IgD-negative memory B cell (primary cell): ENCODE measurements at regions not wholly inside any gene's neighbourhood (a gene's known extent, or its start where the extent isn't known, plus 50 kb on each side); places are given as distances from the start of the nearest gene placed in this dataset.
"Not testable (repeated sequence)": the region's sequence is repeated elsewhere in the genome, so short reads cannot be mapped to it uniquely, and the experiment has no call there.

Source experiments
- H3K27ac Mint-ChIP-seq, 3 donors: one replicate each; pipeline ENCODE4 v1.8.0; 2020 to 2022; ENCODE audit warnings: mild to moderate bottlenecking in 3 of 3, mixed read lengths in 3 of 3, moderate library complexity in 1 of 3
- H3K27me3 Mint-ChIP-seq: one replicate; pipeline ENCODE4 v1.8.0; 2021; ENCODE audit warnings: mixed read lengths
- H3K36me3 Mint-ChIP-seq: one replicate; pipeline ENCODE4 v1.8.0; 2020; ENCODE audit warnings: mild to moderate bottlenecking, mixed read lengths
- H3K4me1 Mint-ChIP-seq, 3 donors: one replicate each; pipeline ENCODE4 v1.8.0; 2020 to 2022; ENCODE audit warnings: mixed read lengths in 3 of 3, mild to moderate bottlenecking in 1 of 3
- H3K4me3 Mint-ChIP-seq, 4 donors: one replicate each; pipeline ENCODE4 v1.8.0; 2020 to 2022; ENCODE audit warnings: mild to moderate bottlenecking in 4 of 4, mixed read lengths in 4 of 4, moderate library complexity in 3 of 4
- H3K9me3 Mint-ChIP-seq, 3 donors: one replicate each; pipeline ENCODE4 v1.8.0; 2020 to 2021; ENCODE audit warnings: mixed read lengths in 3 of 3, mild to moderate bottlenecking in 1 of 3

DNA sequence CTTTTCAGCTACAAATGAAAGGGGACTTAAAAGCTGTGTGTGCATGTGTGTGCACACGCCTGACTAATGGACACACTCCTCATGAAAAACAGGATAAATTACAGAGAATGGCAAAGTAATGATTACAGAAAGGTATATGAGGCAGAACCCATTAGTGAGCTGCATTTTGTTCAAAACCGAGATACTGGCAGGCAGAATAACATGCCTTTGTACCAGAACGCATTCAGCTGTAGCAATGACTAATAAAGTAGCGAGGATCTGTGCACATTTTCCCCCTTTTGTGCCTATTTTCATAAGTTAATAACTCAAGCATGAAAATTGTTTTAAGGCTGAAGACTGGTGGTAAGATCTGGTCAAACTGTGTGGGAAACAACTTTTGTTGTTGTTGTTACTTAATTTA lies 165.7 kb upstream of the PLGLB2 start:
- not testable (repeated sequence) for H3K4me3 Mint-ChIP-seq, H3K27me3 Mint-ChIP-seq, H3K4me1 Mint-ChIP-seq, H3K9me3 Mint-ChIP-seq, H3K27ac Mint-ChIP-seq, H3K36me3 Mint-ChIP-seq

DNA sequence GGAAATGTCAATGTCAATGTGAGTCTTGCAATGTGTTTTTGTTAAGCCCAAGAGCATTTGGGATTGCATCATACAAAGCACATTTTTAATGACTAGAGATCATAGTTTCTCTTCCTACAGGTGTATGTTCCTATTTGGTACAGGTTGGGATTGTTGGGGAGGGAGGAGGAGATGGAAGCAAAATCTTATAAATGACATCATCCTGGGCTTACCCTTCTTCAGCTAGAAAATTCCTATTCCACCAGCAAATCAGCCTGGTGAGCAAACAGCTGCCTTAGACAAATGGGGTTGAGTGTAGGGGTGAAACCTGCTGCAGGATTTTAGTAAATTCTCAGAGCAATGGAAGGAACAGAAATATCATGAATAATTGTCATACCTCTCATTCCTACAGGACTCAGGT lies 165.3 kb upstream of the PLGLB2 start:
- not testable (repeated sequence) for H3K36me3 Mint-ChIP-seq, H3K4me1 Mint-ChIP-seq, H3K9me3 Mint-ChIP-seq, H3K27ac Mint-ChIP-seq, H3K27me3 Mint-ChIP-seq, H3K4me3 Mint-ChIP-seq

DNA sequence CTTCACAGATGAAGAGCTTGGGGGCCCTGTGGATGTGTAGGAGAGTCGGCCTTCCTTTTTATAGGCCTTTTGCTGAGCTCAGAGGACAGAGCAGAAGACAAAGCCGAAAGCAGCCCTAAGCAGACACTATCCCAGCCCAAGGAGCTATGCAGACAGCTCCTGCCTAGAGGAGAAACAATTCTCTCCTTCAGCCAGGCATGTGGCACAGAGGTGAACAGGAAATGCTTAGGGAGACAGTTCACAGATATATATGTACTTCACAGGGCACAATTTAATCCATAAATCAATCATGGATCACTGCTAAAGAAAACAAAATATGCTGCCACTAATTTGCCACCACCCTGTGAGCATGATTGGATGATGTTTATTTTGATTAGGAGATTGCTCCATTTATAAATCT lies 164.5 kb upstream of the PLGLB2 start:
- not testable (repeated sequence) for H3K27ac Mint-ChIP-seq, H3K4me1 Mint-ChIP-seq, H3K27me3 Mint-ChIP-seq, H3K9me3 Mint-ChIP-seq, H3K4me3 Mint-ChIP-seq, H3K36me3 Mint-ChIP-seq

DNA sequence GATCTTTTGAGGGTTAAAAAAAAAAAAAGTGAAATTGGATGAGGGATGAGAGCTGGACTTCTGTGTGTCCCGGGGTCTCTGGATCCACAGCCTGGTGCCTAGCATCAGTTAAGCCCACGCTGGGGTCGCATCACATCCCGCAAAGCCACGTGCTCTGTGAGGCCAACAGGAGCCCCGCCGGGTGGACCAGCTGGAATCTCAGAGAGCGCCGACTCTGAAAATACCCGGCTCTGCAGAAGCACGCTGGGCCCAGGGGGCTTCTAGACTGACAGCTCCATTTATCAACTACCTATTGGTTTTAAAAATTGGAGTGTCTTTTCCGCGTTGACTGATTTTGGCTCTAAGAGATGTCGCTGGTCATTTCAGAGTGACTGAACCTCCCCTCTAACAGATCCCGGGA lies 164.1 kb upstream of the PLGLB2 start:
- H3K4me1 Mint-ChIP-seq, H3K4me3 Mint-ChIP-seq, H3K36me3 Mint-ChIP-seq, H3K9me3 Mint-ChIP-seq, H3K27ac Mint-ChIP-seq, H3K27me3 Mint-ChIP-seq: not testable (repeated sequence)

DNA sequence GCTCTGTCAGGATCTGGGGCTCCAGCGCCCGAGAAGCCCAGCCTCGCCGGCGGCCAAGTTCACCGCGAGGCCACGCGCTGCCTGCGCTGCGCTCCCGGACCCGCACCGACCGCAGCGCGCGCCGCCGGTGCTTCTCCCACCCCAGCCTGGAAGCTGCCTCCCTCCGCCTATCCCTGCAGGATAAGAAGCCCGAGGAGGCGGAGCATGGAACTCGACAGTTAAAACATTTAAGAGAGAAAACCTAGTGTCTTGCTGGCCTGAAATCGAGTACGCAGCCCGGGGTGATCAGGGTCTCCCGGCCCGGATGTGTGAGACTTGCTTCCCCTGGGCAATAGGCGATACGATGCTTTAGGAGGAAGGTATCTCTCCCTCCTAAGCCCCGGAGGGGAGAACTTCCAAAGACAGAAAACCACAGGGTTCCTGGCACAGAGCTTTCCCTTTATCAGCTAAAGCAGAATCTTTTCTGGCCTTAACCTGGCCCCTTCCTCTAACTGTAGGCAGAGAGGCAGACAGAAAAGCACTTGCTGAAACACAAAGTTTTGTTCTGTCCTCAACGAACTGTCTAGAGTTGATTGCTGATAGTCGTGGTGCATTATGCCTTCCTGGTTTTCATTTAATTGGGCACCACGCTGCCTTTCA lies 163.5 kb upstream of the PLGLB2 start:
- H3K4me3 Mint-ChIP-seq, H3K27me3 Mint-ChIP-seq, H3K4me1 Mint-ChIP-seq, H3K36me3 Mint-ChIP-seq, H3K27ac Mint-ChIP-seq, H3K9me3 Mint-ChIP-seq: not testable (repeated sequence)

DNA sequence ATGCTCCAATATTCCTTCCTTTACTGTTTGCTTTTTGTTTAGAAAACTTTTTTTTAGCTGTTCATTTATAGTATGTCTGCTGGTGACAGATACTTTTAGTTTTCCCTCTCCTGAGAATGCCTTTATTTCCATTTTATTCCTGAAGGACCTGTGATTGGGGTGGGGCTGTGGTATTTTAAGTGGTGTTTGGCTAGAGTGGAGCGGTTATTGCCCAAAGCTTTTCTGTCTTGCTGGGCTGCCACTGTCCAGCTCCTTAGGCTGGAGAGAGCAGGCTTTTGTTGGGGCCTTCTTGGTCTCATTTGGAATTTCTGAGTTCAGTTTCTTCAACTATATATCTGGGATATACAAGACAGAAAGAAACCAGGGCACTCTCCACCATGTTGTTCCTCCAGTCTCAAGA lies 160.0 kb upstream of the PLGLB2 start:
- H3K4me1 Mint-ChIP-seq, H3K27ac Mint-ChIP-seq, H3K27me3 Mint-ChIP-seq, H3K9me3 Mint-ChIP-seq, H3K4me3 Mint-ChIP-seq, H3K36me3 Mint-ChIP-seq: not testable (repeated sequence)

DNA sequence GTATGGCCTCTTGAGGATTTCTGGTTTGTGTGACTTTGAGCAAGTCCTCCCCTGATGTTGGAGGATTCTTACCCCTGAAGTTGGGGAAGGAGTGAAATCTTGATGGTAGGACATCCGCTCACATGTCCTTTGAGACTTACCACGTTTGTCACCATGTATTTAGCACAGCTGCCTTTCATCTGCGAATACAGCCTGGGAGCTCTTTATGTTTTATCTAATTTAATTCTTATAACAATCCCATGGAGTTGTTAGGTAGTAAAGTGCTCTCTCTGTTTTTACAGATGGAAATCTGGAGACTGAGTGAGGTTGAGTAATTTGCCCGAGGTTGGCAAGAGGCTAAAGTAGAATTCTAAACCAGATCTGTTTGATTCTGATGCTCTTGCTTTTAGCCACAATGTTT lies 154.9 kb upstream of the PLGLB2 start:
- not testable (repeated sequence) for H3K36me3 Mint-ChIP-seq, H3K9me3 Mint-ChIP-seq, H3K4me3 Mint-ChIP-seq, H3K4me1 Mint-ChIP-seq, H3K27ac Mint-ChIP-seq, H3K27me3 Mint-ChIP-seq

DNA sequence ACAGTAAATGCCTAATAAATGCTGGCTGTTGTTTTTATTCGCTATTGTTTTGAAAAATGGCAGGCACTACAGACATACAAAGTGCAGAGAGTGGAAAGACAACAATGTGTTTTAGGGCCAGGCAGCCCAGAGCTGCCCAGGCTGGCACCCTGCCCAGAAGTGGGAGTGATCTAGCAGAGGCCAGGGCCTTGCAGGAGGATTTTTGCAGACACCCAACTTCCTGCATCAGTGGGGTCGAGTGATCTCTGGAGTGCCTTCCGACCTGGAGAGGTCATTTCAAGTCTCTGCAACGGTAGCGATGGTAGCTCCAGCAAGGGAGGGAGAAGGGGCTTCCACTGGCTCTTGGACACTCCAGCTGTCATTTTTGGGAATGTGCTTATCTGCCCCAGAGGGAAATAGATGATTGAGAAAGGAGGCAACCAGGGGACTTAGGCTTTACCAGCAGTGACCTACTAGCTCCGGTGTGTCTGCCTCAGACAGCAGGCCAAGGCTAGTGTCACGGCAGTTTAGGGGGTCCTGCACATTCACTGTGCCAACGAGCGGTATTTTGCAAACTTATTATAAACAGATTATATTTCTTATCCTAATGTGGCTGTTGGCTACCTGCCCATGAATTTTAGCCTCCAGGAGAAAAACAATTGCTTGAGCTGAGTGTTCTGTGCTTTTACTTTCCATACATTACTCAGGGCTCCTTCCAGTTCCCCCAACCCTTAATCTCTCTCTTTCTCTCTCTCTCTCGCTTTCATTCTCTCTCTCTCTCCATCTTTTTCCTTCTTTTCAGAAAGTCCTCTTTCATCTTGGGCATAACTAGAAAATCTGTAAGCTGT lies 153.9 kb upstream of the PLGLB2 start:
- H3K27ac Mint-ChIP-seq, H3K9me3 Mint-ChIP-seq, H3K4me1 Mint-ChIP-seq, H3K4me3 Mint-ChIP-seq, H3K27me3 Mint-ChIP-seq, H3K36me3 Mint-ChIP-seq: not testable (repeated sequence)

DNA sequence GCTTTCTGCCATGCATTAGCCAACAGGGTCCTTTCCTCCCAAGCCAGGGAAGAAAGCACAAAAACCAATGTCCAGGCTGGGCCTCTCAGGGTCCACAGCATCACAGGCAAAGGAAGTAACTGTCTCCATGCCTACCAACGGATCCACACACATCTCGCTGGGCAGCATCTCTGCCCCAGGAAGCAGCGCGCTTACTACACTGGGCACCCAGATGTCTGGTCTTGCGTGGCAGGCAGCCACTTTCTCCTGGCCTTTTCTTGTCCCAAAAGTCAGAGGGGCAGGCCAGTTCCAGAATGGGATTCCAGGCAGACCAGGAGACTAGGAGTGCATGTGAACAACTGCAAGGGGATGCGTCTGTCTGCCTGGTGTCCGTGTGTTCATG lies 153.3 kb upstream of the PLGLB2 start:
- not testable (repeated sequence) for H3K27me3 Mint-ChIP-seq, H3K9me3 Mint-ChIP-seq, H3K4me3 Mint-ChIP-seq, H3K36me3 Mint-ChIP-seq, H3K27ac Mint-ChIP-seq, H3K4me1 Mint-ChIP-seq

DNA sequence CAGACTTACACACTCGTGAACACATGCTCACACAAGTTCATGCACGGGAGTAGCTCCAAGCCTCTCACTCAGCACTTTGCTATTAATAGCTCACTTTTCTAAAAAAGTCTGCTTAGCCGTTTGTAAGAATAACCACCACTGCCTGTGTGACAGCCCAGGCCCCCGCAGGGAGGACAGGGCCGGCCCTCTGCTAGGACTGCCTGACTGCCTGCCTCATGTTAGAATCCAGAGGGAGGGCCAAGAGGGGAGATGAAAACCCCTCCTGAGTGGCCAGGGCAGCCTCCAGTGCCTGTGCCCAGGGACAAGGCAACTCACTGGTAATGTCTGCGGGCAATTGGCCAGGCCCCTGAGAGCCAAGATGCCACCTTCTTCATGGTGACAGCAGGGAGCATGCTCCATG lies 152.9 kb upstream of the PLGLB2 start:
- not testable (repeated sequence) for H3K9me3 Mint-ChIP-seq, H3K27me3 Mint-ChIP-seq, H3K4me1 Mint-ChIP-seq

DNA sequence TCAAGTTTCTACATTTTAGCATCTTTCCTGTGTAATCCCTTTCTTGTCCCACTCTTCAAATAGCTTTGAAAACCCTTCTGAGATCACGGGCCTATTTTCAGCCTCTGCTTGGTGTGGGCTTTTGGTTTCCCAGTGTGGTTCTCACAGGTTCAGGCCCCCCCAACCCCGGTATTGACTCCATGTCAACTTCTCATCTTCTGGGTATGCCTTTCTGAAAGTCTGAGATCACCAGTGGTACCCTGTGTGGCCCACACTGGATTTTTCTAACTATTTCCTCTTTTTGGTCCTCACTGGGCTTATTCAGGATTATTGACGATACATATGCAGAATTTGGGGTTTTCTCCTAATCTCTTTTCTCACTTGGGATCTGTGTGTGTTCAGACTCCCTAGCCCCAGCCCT lies 146.9 kb upstream of the PLGLB2 start:
- H3K27me3 Mint-ChIP-seq, H3K9me3 Mint-ChIP-seq, H3K27ac Mint-ChIP-seq, H3K4me1 Mint-ChIP-seq, H3K36me3 Mint-ChIP-seq, H3K4me3 Mint-ChIP-seq: not testable (repeated sequence)

More for the DNA sequence above, 152.9 kb upstream of the PLGLB2 start:
- not testable (repeated sequence) for H3K4me3 Mint-ChIP-seq, H3K27ac Mint-ChIP-seq, H3K36me3 Mint-ChIP-seq

DNA sequence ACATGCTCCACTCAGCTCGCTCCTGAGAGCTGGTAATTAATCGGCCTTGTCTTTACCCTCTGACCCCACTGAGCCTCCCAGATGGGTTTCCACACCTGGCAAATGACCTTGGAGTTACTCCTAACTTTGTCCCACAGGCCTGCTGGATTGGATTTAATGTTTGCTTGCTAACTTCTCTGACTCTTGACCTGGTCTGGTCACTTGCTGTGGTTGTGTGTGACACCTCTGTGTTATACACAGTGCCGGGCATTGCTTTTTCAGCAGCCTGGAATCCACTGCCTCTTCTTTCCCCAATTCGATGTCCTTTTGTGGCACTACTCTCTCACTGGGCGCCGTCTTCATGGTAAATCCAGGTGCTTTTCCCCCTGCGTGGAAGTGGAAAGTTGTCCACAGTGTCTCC lies 145.8 kb upstream of the PLGLB2 start:
- H3K27ac Mint-ChIP-seq, H3K9me3 Mint-ChIP-seq, H3K27me3 Mint-ChIP-seq, H3K4me3 Mint-ChIP-seq, H3K4me1 Mint-ChIP-seq, H3K36me3 Mint-ChIP-seq: not testable (repeated sequence)

DNA sequence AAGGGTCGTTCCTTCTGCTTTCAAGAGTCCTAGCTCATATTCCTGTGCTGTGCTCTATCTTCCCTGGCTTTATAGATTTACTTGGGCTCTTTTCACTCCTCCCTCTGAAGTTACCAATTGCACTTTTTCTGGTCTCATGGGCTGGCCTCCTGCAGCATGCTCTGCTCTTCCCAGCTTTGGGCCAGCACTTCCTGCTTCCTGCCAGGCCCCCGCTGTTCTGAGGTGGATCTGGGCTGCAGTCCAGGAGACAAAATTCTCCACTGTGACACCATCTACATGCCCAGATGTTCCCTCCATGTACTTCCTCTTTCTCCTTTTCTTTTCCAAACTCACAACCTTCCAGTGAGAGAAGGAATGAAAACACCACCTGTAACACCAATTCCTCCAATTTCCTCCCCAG lies 145.2 kb upstream of the PLGLB2 start:
- H3K4me1 Mint-ChIP-seq, H3K27ac Mint-ChIP-seq: not testable (repeated sequence)

DNA sequence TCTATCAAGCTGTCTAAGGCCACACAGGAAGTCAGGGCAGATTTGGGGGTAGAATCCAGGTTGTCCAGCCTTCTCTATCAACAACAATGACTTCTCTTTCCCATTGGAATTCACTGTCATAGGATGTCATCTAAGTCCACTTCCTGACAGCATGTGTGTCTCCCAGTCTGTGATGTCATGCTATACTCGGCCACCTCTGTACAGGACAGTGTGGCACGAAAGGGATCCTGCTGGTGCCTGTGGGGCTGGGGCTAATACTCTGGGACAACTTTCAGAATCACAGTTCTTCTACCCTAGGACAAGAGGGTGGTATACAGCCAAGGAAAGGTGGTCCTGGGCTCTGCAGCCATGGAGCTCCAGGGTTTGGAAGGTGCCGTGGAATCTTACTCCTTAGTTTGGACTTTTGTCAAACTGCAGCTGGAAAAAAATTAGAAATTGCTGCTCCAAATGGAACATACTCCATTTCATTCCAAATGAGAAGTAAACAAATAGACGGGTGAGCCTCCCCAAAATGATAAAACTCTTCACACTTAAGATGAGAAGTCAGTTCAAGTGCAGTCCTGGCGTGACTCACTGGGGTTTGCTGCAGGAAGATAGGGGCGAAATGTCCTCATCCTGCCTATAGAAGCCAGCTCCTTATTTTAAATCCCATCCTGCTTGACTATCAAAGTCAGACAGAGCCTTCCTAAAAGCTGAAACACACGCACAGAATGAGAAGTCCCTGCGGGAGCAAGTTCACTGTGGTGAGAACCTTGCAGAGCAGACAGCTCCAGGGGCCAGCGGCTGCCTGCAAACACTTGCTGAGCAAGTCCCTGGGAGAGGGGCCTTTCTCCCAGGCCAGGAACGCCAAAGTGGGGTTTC lies 144.2 kb upstream of the PLGLB2 start:
- H3K4me1 Mint-ChIP-seq, H3K4me3 Mint-ChIP-seq, H3K27me3 Mint-ChIP-seq, H3K9me3 Mint-ChIP-seq, H3K27ac Mint-ChIP-seq, H3K36me3 Mint-ChIP-seq: not testable (repeated sequence)

More for the DNA sequence above, 145.2 kb upstream of the PLGLB2 start:
- not testable (repeated sequence) for H3K36me3 Mint-ChIP-seq, H3K4me3 Mint-ChIP-seq, H3K27me3 Mint-ChIP-seq, H3K9me3 Mint-ChIP-seq

DNA sequence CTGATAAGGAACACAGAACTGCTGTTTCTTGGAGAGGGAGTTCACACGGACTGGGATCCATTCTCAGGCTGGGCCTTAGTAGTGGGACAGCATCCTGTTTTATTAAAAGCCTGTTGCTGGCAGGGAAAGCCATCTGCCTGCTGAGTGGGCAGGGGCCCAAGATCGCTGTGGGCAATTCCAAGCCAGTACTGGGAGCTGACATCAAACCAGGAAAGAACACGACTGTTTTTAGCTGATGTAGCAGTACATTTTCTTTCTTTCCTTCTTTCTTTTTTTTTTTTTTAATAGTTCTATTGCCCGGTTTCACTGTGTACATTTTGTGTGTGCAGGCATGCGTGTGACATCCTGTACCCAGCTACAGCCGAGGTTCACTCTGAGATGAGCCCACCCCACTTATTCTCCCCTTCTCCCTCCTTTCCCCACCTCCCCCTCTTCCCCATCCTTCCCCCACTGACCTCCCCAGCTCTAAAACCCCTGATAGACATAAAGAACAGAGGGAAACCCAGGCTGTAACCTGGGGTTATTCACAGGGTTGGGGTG lies 143.5 kb upstream of the PLGLB2 start:
- not testable (repeated sequence) for H3K4me1 Mint-ChIP-seq, H3K27me3 Mint-ChIP-seq, H3K9me3 Mint-ChIP-seq, H3K4me3 Mint-ChIP-seq, H3K36me3 Mint-ChIP-seq, H3K27ac Mint-ChIP-seq

DNA sequence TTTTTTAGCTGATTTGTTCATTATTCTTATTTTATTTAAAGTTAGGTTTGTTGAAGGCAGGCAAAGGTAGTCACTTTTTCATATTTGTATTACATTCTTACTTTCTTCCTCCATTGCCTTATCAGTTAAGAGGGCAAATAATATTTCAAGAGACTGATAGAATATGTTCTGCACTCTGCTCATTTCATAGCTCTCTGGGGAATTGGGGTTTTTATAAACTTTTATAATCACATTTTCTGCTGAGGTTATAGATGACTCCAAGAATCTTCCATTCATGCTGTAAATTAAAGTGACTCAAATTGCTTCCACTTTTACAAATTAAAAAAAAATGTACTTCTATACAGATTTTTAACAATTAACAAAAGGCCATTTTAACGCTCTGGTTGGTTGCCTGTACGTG lies 142.9 kb upstream of the PLGLB2 start:
- H3K27me3 Mint-ChIP-seq, H3K4me1 Mint-ChIP-seq, H3K36me3 Mint-ChIP-seq, H3K4me3 Mint-ChIP-seq, H3K27ac Mint-ChIP-seq, H3K9me3 Mint-ChIP-seq: not testable (repeated sequence)
